ENCODE measurements at regions not wholly inside any gene's neighbourhood (a gene's known extent, or its start where the extent isn't known, plus 50 kb on each side); places are given as distances from the start of the nearest gene placed in this dataset.
"Not testable (repeated sequence)": the region's sequence is repeated elsewhere in the genome, so short reads cannot be mapped to it uniquely, and the experiment has no call there.

- in situ Hi-C loops (cut with MboI; ENCODE audit: low sequenced_read_pairs) = no loop called here
These were observed 228.9 kb upstream of the PRKD1 start for GRCh38 chr14:30156571-30156970.

- in situ Hi-C loops (cut with MboI; ENCODE audit: low sequenced_read_pairs) = no loop called here
These were observed 230.7 kb upstream of the PRKD1 start for GRCh38 chr14:30158299-30158698.

- in situ Hi-C loops (cut with MboI; ENCODE audit: low sequenced_read_pairs) = no loop called here
These were observed 231.7 kb upstream of the PRKD1 start for GRCh38 chr14:30159374-30159773.

- in situ Hi-C loops (cut with MboI; ENCODE audit: low sequenced_read_pairs) = no loop called here
These were observed 233.0 kb upstream of the PRKD1 start for GRCh38 chr14:30160608-30161007.

GRCh38 chr14:30162066-30162465 is 234.4 kb upstream of the PRKD1 start:
- in situ Hi-C loops (cut with MboI; ENCODE audit: low sequenced_read_pairs) = no loop called here

GRCh38 chr14:30165255-30165654 is 237.6 kb upstream of the PRKD1 start:
- in situ Hi-C loops (cut with MboI; ENCODE audit: low sequenced_read_pairs) = no loop called here

- in situ Hi-C loops (cut with MboI; ENCODE audit: low sequenced_read_pairs) = no loop called here
These were observed 250.1 kb upstream of the PRKD1 start for GRCh38 chr14:30177781-30178180.

- in situ Hi-C loops (cut with MboI; ENCODE audit: low sequenced_read_pairs) = no loop called here
These were observed 251.9 kb upstream of the PRKD1 start for GRCh38 chr14:30179381-30180130.

- in situ Hi-C loops (cut with MboI; ENCODE audit: low sequenced_read_pairs) = no loop called here
These were observed 252.6 kb upstream of the PRKD1 start for GRCh38 chr14:30180219-30180618.

GRCh38 chr14:30185832-30186231 is 258.2 kb upstream of the PRKD1 start:
- in situ Hi-C loops (cut with MboI; ENCODE audit: low sequenced_read_pairs) = no loop called here

GRCh38 chr14:30191639-30192279 is 264.1 kb upstream of the PRKD1 start:
- in situ Hi-C loops (cut with MboI; ENCODE audit: low sequenced_read_pairs) = no loop called here

GRCh38 chr14:30193101-30193500 is 265.5 kb upstream of the PRKD1 start:
- in situ Hi-C loops (cut with MboI; ENCODE audit: low sequenced_read_pairs) = no loop called here

- in situ Hi-C loops (cut with MboI; ENCODE audit: low sequenced_read_pairs) = no loop called here
These were observed 266.3 kb upstream of the PRKD1 start for GRCh38 chr14:30193845-30194501.

- in situ Hi-C loops (cut with MboI; ENCODE audit: low sequenced_read_pairs) = no loop called here
These were observed 267.1 kb upstream of the PRKD1 start for GRCh38 chr14:30194741-30195148.

- in situ Hi-C loops (cut with MboI; ENCODE audit: low sequenced_read_pairs) = no loop called here
These were observed 268.3 kb upstream of the PRKD1 start for GRCh38 chr14:30195941-30196340.

GRCh38 chr14:30196861-30197260 is 269.2 kb upstream of the PRKD1 start:
- in situ Hi-C loops (cut with MboI; ENCODE audit: low sequenced_read_pairs) = no loop called here

- in situ Hi-C loops (cut with MboI; ENCODE audit: low sequenced_read_pairs) = not testable (repeated sequence)
These were observed 271.1 kb upstream of the PRKD1 start for GRCh38 chr14:30198720-30199119.

- in situ Hi-C loops (cut with MboI; ENCODE audit: low sequenced_read_pairs) = loop anchor here (25.0 kb wide), 1 partner anchor 642 kb away; no protein-coding TSS in a partner anchor
These were observed 276.9 kb upstream of the PRKD1 start for GRCh38 chr14:30204431-30204980.

GRCh38 chr14:30209136-30209535 is 281.5 kb upstream of the PRKD1 start:
- in situ Hi-C loops (cut with MboI; ENCODE audit: low sequenced_read_pairs) = loop anchor here (25.0 kb wide), 1 partner anchor 647 kb away; no protein-coding TSS in a partner anchor

GRCh38 chr14:30210630-30211029 is 283.0 kb upstream of the PRKD1 start:
- in situ Hi-C loops (cut with MboI; ENCODE audit: low sequenced_read_pairs) = loop anchor here (25.0 kb wide), 1 partner anchor 648 kb away; no protein-coding TSS in a partner anchor

- in situ Hi-C loops (cut with MboI; ENCODE audit: low sequenced_read_pairs) = loop anchor here (25.0 kb wide), 1 partner anchor 649 kb away; no protein-coding TSS in a partner anchor
These were observed 283.7 kb upstream of the PRKD1 start for GRCh38 chr14:30211326-30211725.

Measured in HL-60/S4 (cell line).